ENCODE measurements at regions not wholly inside any gene's neighbourhood (a gene's known extent, or its start where the extent isn't known, plus 50 kb on each side); places are given as distances from the start of the nearest gene placed in this dataset.

GRCh38 chr12:125247477-125247876 lies 182.2 kb downstream of the AACS start:
- H3K79me1 ChIP-seq (ENCODE audit: low read depth, low read length) = peaks cover 23% of the 10 kb centered on the region; the same call in 1 of the 2 replicates
- H3K9me3 ChIP-seq (ENCODE audit: insufficient read depth in 2 of 2, low read depth in 1 of 2, low read length in 1 of 2) = no peaks in the 10 kb centered on the region
- peaks cover 0 to 69% of the 10 kb centered on the region in 2 experiments; a peak in 2 of 4 replicates for H3K79me2 ChIP-seq (ENCODE audit: control insufficient read depth in 1 of 2, insufficient read depth in 2 of 2, low read length in 2 of 2)
- no peaks in the 10 kb centered on the region for H3K27me3 ChIP-seq (replicated peaks in 1 of 4; ENCODE audit: control insufficient read depth in 3 of 4, extremely low read depth in 1 of 4, insufficient read depth in 3 of 4, low read length in 3 of 4)
- peaks cover 2 to 8% (median 6%) of the 10 kb centered on the region in 4 experiments; a peak in 6 of 7 replicates for H3K4me1 ChIP-seq (replicated peaks in 1 of 4; ENCODE audit: control insufficient read depth in 3 of 4, insufficient read depth in 4 of 4, low read length in 3 of 4)
- no peak for FAIRE-seq
- DNase-seq (ENCODE audit: low read depth in 1 of 2, low spot score in 2 of 2) = no peak
- no peak overlapping the region for H4K8ac ChIP-seq (ENCODE audit: extremely low read depth, insufficient read depth, low read length)
- H2BK12ac ChIP-seq (ENCODE audit: low read depth, low read length) = no peak overlapping the region
- H3K4ac ChIP-seq (replicated peaks; ENCODE audit: insufficient read length, low read depth, low read length) = no peak overlapping the region
- H2AFZ ChIP-seq (ENCODE audit: low read length) = no peak overlapping the region
- no peak overlapping the region for H3K27ac ChIP-seq (ENCODE audit: low read depth, low read length)
- H4K5ac ChIP-seq (ENCODE audit: insufficient read length, low read depth, low read length) = no peak overlapping the region
- ChIA-PET POLR2A (ENCODE audit: partially characterized antibody) (interaction anchor here (1.0 kb wide), 1 partner anchor 33 kb away, joined by 3 read pairs; no protein-coding TSS in a partner anchor), CTCF (ENCODE audit: partially characterized antibody) (interaction anchor here (1.0 to 2.4 kb wide), 2 partner anchors 11 to 65 kb away, joined by 3 to 7 read pairs; no protein-coding TSS in a partner anchor)
- H2BK5ac ChIP-seq (ENCODE audit: low read depth, low read length) = no peak overlapping the region
- H3K18ac ChIP-seq (ENCODE audit: extremely low read depth, low read length) = no peak overlapping the region
- no peak overlapping the region for H3K4me3 ChIP-seq (ENCODE audit: extremely low read depth in 1 of 4, insufficient read depth in 2 of 4, low read depth in 3 of 4, low read length in 4 of 4)
- no peak overlapping the region for H2BK20ac ChIP-seq (ENCODE audit: low read length)
- H3K36me3 ChIP-seq (ENCODE audit: control insufficient read depth in 2 of 4, insufficient read depth in 4 of 4, low read length in 3 of 4) = peaks cover 0 to 2% (median 0%) of the 10 kb centered on the region in 4 experiments; a peak in 1 of 8 replicates
- H3K23ac ChIP-seq (ENCODE audit: insufficient read length) = no peak overlapping the region
- no peak overlapping the region for H2AK5ac ChIP-seq (ENCODE audit: low read depth, low read length)
- 97% methylated on average over 7 of the region's 7 CpGs; no CpG with 5 or more reads in 1 of the 2 experiments for WGBS, 2 experiments (ENCODE audit: extremely low coverage in 1 of 2, insufficient coverage in 1 of 2, insufficient read length in 1 of 2, insufficient replicate concordance in 2 of 2, low coverage in 1 of 2, low lambda C conversion rate in 2 of 2, missing lambda C conversion rate in 1 of 2)
- H3K4me2 ChIP-seq (ENCODE audit: insufficient read depth in 1 of 2, low read depth in 2 of 2, low read length in 2 of 2) = no peak overlapping the region
- H2BK120ac ChIP-seq (replicated peaks; ENCODE audit: low read depth, low read length) = no peak overlapping the region
- H4K20me1 ChIP-seq (replicated peaks in 1 of 2; ENCODE audit: control insufficient read depth in 1 of 2, insufficient read depth in 2 of 2, low read length in 2 of 2) = peaks cover 13 to 17% of the 10 kb centered on the region in 2 experiments
- H3K14ac ChIP-seq (ENCODE audit: insufficient read length) = no peak overlapping the region
- H3K23me2 ChIP-seq (ENCODE audit: low read depth, low read length) = no peaks in the 10 kb centered on the region
- no peak overlapping the region for H3K9ac ChIP-seq (replicated peaks in 1 of 4; ENCODE audit: extremely low read depth in 1 of 4, low read depth in 3 of 4, low read length in 3 of 4)
- H2BK15ac ChIP-seq (ENCODE audit: low read length) = no peak overlapping the region
- no peak overlapping the region for H4K91ac ChIP-seq (replicated peaks; ENCODE audit: insufficient read length, low read length)
- TF ChIP-seq GABPA (IDR thresholded peaks at IDR 0.05; ENCODE audit: borderline replicate concordance, insufficient read depth, low read length) = no peak
- TF ChIP-seq SP1 (IDR thresholded peaks at IDR 0.05; ENCODE audit: low read depth, low read length) = peak; percentile 70
- H3K56ac ChIP-seq (replicated peaks; ENCODE audit: insufficient read length, low read depth, low read length) = no peak overlapping the region
